ENCODE measurements at regions not wholly inside any gene's neighbourhood (a gene's known extent, or its start where the extent isn't known, plus 50 kb on each side); places are given as distances from the start of the nearest gene placed in this dataset.
"Not testable (repeated sequence)": the region's sequence is repeated elsewhere in the genome, so short reads cannot be mapped to it uniquely, and the experiment has no call there.

GRCh38 chr22:35188930-35189329, 68.4 kb upstream of the HMGXB4 start:
- H2BK120ac ChIP-seq (replicated peaks; ENCODE audit: low read depth, low read length); H2AFZ ChIP-seq (ENCODE audit: low read length); H3K4me1 ChIP-seq (replicated peaks in 1 of 4; ENCODE audit: control insufficient read depth in 3 of 4, insufficient read depth in 4 of 4, low read length in 3 of 4); H3K4ac ChIP-seq (replicated peaks; ENCODE audit: insufficient read length, low read depth, low read length); H3K56ac ChIP-seq (replicated peaks; ENCODE audit: insufficient read length, low read depth, low read length); H3K9ac ChIP-seq (replicated peaks in 1 of 4; ENCODE audit: extremely low read depth in 1 of 4, low read depth in 3 of 4, low read length in 3 of 4); H3K18ac ChIP-seq (ENCODE audit: extremely low read depth, low read length); H2BK15ac ChIP-seq (ENCODE audit: low read length); POLR2A ChIA-PET (ENCODE audit: partially characterized antibody); H4K20me1 ChIP-seq (replicated peaks in 1 of 2; ENCODE audit: control insufficient read depth in 1 of 2, insufficient read depth in 2 of 2, low read length in 2 of 2); H2BK5ac ChIP-seq (ENCODE audit: low read depth, low read length); H3K9me3 ChIP-seq (ENCODE audit: insufficient read depth in 2 of 2, low read depth in 1 of 2, low read length in 1 of 2); H4K8ac ChIP-seq (ENCODE audit: extremely low read depth, insufficient read depth, low read length); H3K4me3 ChIP-seq (ENCODE audit: extremely low read depth in 1 of 4, insufficient read depth in 2 of 4, low read depth in 3 of 4, low read length in 4 of 4); H3K36me3 ChIP-seq (ENCODE audit: control insufficient read depth in 2 of 4, insufficient read depth in 4 of 4, low read length in 3 of 4); H3K14ac ChIP-seq (ENCODE audit: insufficient read length); H2AK5ac ChIP-seq (ENCODE audit: low read depth, low read length); H3K79me2 ChIP-seq (ENCODE audit: control insufficient read depth in 1 of 2, insufficient read depth in 2 of 2, low read length in 2 of 2); H3K27me3 ChIP-seq (replicated peaks in 1 of 4; ENCODE audit: control insufficient read depth in 3 of 4, extremely low read depth in 1 of 4, insufficient read depth in 3 of 4, low read length in 3 of 4); H3K23ac ChIP-seq (ENCODE audit: insufficient read length); H4K91ac ChIP-seq (replicated peaks; ENCODE audit: insufficient read length, low read length); H2BK12ac ChIP-seq (ENCODE audit: low read depth, low read length); H3K23me2 ChIP-seq (ENCODE audit: low read depth, low read length); H4K5ac ChIP-seq (ENCODE audit: insufficient read length, low read depth, low read length); H2BK20ac ChIP-seq (ENCODE audit: low read length); FAIRE-seq; DNase-seq (ENCODE audit: low read depth in 1 of 2, low spot score in 2 of 2); H3K27ac ChIP-seq (ENCODE audit: low read depth, low read length); H3K4me2 ChIP-seq (ENCODE audit: insufficient read depth in 1 of 2, low read depth in 2 of 2, low read length in 2 of 2); H3K79me1 ChIP-seq (ENCODE audit: low read depth, low read length): not testable (repeated sequence)
- 83% methylated on average over 1 of the region's 1 CpG; no CpG with 5 or more reads in 1 of the 2 experiments for WGBS, 2 experiments (ENCODE audit: extremely low coverage in 1 of 2, insufficient coverage in 1 of 2, insufficient read length in 1 of 2, insufficient replicate concordance in 2 of 2, low coverage in 1 of 2, low lambda C conversion rate in 2 of 2, missing lambda C conversion rate in 1 of 2)
- CTCF ChIA-PET (ENCODE audit: partially characterized antibody), result interaction anchor here (0.6 to 1.5 kb wide), 4 partner anchors 34 to 981 kb away, joined by 3 to 4 read pairs (median 3); no protein-coding TSS in a partner anchor

Measured in H1 (cell line).